PC-9 (cell line): ENCODE measurements at regions not wholly inside any gene's neighbourhood (a gene's known extent, or its start where the extent isn't known, plus 50 kb on each side); places are given as distances from the start of the nearest gene placed in this dataset.

Source experiments
- CTCF ChIP-seq: fragments of 200-600 bp; sonication (generic); conservative IDR thresholded peaks from 2 replicates; pipeline ENCODE4 v1.6.1; 2017; ENCODE audit warnings: mixed run types, antibody characterized with exemption, mild to moderate bottlenecking, moderate library complexity
- EZH2 ChIP-seq: fragments of 200-600 bp; sonication (generic); IDR thresholded peaks from 2 replicates; pipeline ENCODE4 v1.8.0; 2017; ENCODE audit warnings: antibody characterized with exemption, low read depth

- TF ChIP-seq CTCF (no peak), EZH2 (no peak)
These were observed 168.8 kb upstream of the TBX20 start for GRCh38 chr7:35422715-35423114.
